ENCODE measurements at regions not wholly inside any gene's neighbourhood (a gene's known extent, or its start where the extent isn't known, plus 50 kb on each side); places are given as distances from the start of the nearest gene placed in this dataset.

GRCh38 chr9:87084407-87084806 is 137.1 kb upstream of the GAS1 start:
- FAIRE-seq (peak; percentile 62), DNase-seq (ENCODE audit: low spot score) (no peak)

- no peak for DNase-seq (ENCODE audit: low spot score)
- FAIRE-seq = no peak
Observed at GRCh38 chr9:87085073-87085472, 137.8 kb upstream of the GAS1 start.

- no peak for FAIRE-seq
- DNase-seq (ENCODE audit: low spot score) = no peak
Observed at GRCh38 chr9:87085521-87085920, 138.2 kb upstream of the GAS1 start.

GRCh38 chr9:87086221-87086818 is 139.0 kb upstream of the GAS1 start:
- DNase-seq (ENCODE audit: low spot score) (no peak), FAIRE-seq (no peak)

- no peak for FAIRE-seq
- DNase-seq (ENCODE audit: low spot score) = no peak
Observed at GRCh38 chr9:87087197-87087596, 139.9 kb upstream of the GAS1 start.

- DNase-seq (ENCODE audit: low spot score) (no peak), FAIRE-seq (no peak)
Observed at GRCh38 chr9:87088192-87088591, 140.9 kb upstream of the GAS1 start.

GRCh38 chr9:87088621-87089365 is 141.5 kb upstream of the GAS1 start:
- FAIRE-seq = no peak

GRCh38 chr9:87089506-87089905 is 142.2 kb upstream of the GAS1 start:
- FAIRE-seq = no peak

More at GRCh38 chr9:87088621-87089365, 141.5 kb upstream of the GAS1 start:
- DNase-seq (ENCODE audit: low spot score) = no peak

GRCh38 chr9:87089929-87090328 is 142.6 kb upstream of the GAS1 start:
- DNase-seq (ENCODE audit: low spot score) = no peak
- no peak for FAIRE-seq

More at GRCh38 chr9:87089506-87089905, 142.2 kb upstream of the GAS1 start:
- DNase-seq (ENCODE audit: low spot score) = no peak

- FAIRE-seq (no peak), DNase-seq (ENCODE audit: low spot score) (no peak)
Observed at GRCh38 chr9:87093777-87094176, 146.5 kb upstream of the GAS1 start.

GRCh38 chr9:87095951-87096350 is 148.6 kb upstream of the GAS1 start:
- no peak for FAIRE-seq
- no peak for DNase-seq (ENCODE audit: low spot score)

- FAIRE-seq (no peak), DNase-seq (ENCODE audit: low spot score) (no peak)
Observed at GRCh38 chr9:87096506-87096905, 149.2 kb upstream of the GAS1 start.

GRCh38 chr9:87097238-87097637 is 149.9 kb upstream of the GAS1 start:
- no peak for FAIRE-seq

GRCh38 chr9:87099407-87099806 is 152.1 kb upstream of the GAS1 start:
- FAIRE-seq (no peak), DNase-seq (ENCODE audit: low spot score) (no peak)

More at GRCh38 chr9:87097238-87097637, 149.9 kb upstream of the GAS1 start:
- no peak for DNase-seq (ENCODE audit: low spot score)

- no peak for DNase-seq (ENCODE audit: low spot score)
- no peak for FAIRE-seq
Observed at GRCh38 chr9:87100001-87100400, 152.7 kb upstream of the GAS1 start.

GRCh38 chr9:87102126-87102525 is 154.8 kb upstream of the GAS1 start:
- no peak for FAIRE-seq

GRCh38 chr9:87107072-87107471 is 159.8 kb upstream of the GAS1 start:
- FAIRE-seq = no peak

More at GRCh38 chr9:87102126-87102525, 154.8 kb upstream of the GAS1 start:
- DNase-seq (ENCODE audit: low spot score) = no peak

GRCh38 chr9:87108661-87109060 is 161.4 kb upstream of the GAS1 start:
- FAIRE-seq = no peak
- no peak for DNase-seq (ENCODE audit: low spot score)

More at GRCh38 chr9:87107072-87107471, 159.8 kb upstream of the GAS1 start:
- peak; percentile 13 for DNase-seq (ENCODE audit: low spot score)

GRCh38 chr9:87109231-87109631 is 161.9 kb upstream of the GAS1 start:
- FAIRE-seq = no peak
- no peak for DNase-seq (ENCODE audit: low spot score)

GRCh38 chr9:87109851-87110250 is 162.5 kb upstream of the GAS1 start:
- no peak for FAIRE-seq
- DNase-seq (ENCODE audit: low spot score) = no peak

GRCh38 chr9:87111010-87111409 is 163.7 kb upstream of the GAS1 start:
- no peak for FAIRE-seq
- no peak for DNase-seq (ENCODE audit: low spot score)

- no peak for FAIRE-seq
Observed at GRCh38 chr9:87112656-87113055, 165.3 kb upstream of the GAS1 start.

GRCh38 chr9:87113874-87114273 is 166.6 kb upstream of the GAS1 start:
- DNase-seq (ENCODE audit: low spot score) (no peak), FAIRE-seq (no peak)

More at GRCh38 chr9:87112656-87113055, 165.3 kb upstream of the GAS1 start:
- no peak for DNase-seq (ENCODE audit: low spot score)
